ENCODE measurements at regions not wholly inside any gene's neighbourhood (a gene's known extent, or its start where the extent isn't known, plus 50 kb on each side); places are given as distances from the start of the nearest gene placed in this dataset.

- no TSS peak for BruUV-seq (replicated peaks)
- Mint-ChIP-seq H3K4me3 (ENCODE audit: low read depth, unreplicated experiment) (no peak overlapping the region), H3K27me3 (ENCODE audit: unreplicated experiment) (no peaks in the 10 kb centered on the region), H3K4me1 (ENCODE audit: low read depth, unreplicated experiment) (peaks cover 4% of the 10 kb centered on the region), H3K36me3 (ENCODE audit: insufficient read depth, unreplicated experiment) (no peaks in the 10 kb centered on the region), H3K9me3 (ENCODE audit: low read depth, unreplicated experiment) (no peaks in the 10 kb centered on the region), H3K27ac (ENCODE audit: unreplicated experiment) (no peak overlapping the region)
- no peak for TF ChIP-seq CTCF (IDR thresholded peaks at IDR 0.05; ENCODE audit: unreplicated experiment)
- no peak for DNase-seq
- intact Hi-C loops (cut with micrococcal nuclease; ENCODE audit: unreplicated experiment): no loop called here
- CTCF ChIA-PET: no interaction called here
These were observed 609.2 kb downstream of the SPOCK3 start for GRCh38 chr4:166625018-166625637.

DNA sequence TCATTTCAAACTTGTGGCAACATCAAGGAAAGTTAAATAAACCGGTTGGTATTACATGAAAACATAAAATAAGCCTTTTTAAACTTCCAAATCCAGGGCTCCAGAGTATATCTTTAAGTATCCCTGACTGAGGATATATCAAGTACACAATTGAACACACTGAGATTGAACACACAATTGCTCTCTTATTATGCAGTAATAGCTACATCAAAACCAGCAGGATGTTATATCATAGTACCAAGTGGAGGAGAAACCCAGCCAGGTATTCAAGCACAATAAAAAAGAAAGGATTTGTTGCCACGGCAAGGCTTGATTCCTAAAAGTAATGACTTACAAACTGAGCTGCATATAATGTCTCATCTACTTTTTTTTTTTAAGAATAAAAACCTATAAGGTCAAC is 605.8 kb downstream of the SPOCK3 start:
- TF ChIP-seq CTCF (IDR thresholded peaks at IDR 0.05; ENCODE audit: unreplicated experiment): no peak
- no TSS peak for BruUV-seq (replicated peaks)
- no peaks in the 10 kb centered on the region for H3K9me3 Mint-ChIP-seq (ENCODE audit: low read depth, unreplicated experiment)
- DNase-seq: no peak
- no peaks in the 10 kb centered on the region for H3K36me3 Mint-ChIP-seq (ENCODE audit: insufficient read depth, unreplicated experiment)
- no peaks in the 10 kb centered on the region for H3K4me1 Mint-ChIP-seq (ENCODE audit: low read depth, unreplicated experiment)
- intact Hi-C loops (cut with micrococcal nuclease; ENCODE audit: unreplicated experiment): no loop called here
- H3K4me3 Mint-ChIP-seq (ENCODE audit: low read depth, unreplicated experiment): no peak overlapping the region
- H3K27me3 Mint-ChIP-seq (ENCODE audit: unreplicated experiment): no peaks in the 10 kb centered on the region
- CTCF ChIA-PET: no interaction called here
- H3K27ac Mint-ChIP-seq (ENCODE audit: unreplicated experiment): no peak overlapping the region

GRCh38 chr4:166635367-166635766 is 598.9 kb downstream of the SPOCK3 start:
- no TSS peak for BruUV-seq (replicated peaks)
- no peak overlapping the region for H3K27ac Mint-ChIP-seq (ENCODE audit: unreplicated experiment)
- no peaks in the 10 kb centered on the region for H3K36me3 Mint-ChIP-seq (ENCODE audit: insufficient read depth, unreplicated experiment)
- H3K9me3 Mint-ChIP-seq (ENCODE audit: low read depth, unreplicated experiment): peaks cover 2% of the 10 kb centered on the region
- H3K4me3 Mint-ChIP-seq (ENCODE audit: low read depth, unreplicated experiment): no peak overlapping the region
- no peaks in the 10 kb centered on the region for H3K4me1 Mint-ChIP-seq (ENCODE audit: low read depth, unreplicated experiment)
- no peaks in the 10 kb centered on the region for H3K27me3 Mint-ChIP-seq (ENCODE audit: unreplicated experiment)
- DNase-seq: no peak
- TF ChIP-seq CTCF (IDR thresholded peaks at IDR 0.05; ENCODE audit: unreplicated experiment): no peak
- intact Hi-C loops (cut with micrococcal nuclease; ENCODE audit: unreplicated experiment): no loop called here
- CTCF ChIA-PET: no interaction called here

- Mint-ChIP-seq H3K4me3 (ENCODE audit: low read depth, unreplicated experiment) (no peak overlapping the region), H3K9me3 (ENCODE audit: low read depth, unreplicated experiment) (peaks cover 2% of the 10 kb centered on the region), H3K4me1 (ENCODE audit: low read depth, unreplicated experiment) (no peaks in the 10 kb centered on the region), H3K27ac (ENCODE audit: unreplicated experiment) (no peak overlapping the region), H3K36me3 (ENCODE audit: insufficient read depth, unreplicated experiment) (no peaks in the 10 kb centered on the region), H3K27me3 (ENCODE audit: unreplicated experiment) (no peaks in the 10 kb centered on the region)
- intact Hi-C loops (cut with micrococcal nuclease; ENCODE audit: unreplicated experiment): no loop called here
- CTCF ChIA-PET: no interaction called here
- no peak for DNase-seq
- BruUV-seq (replicated peaks): no TSS peak
- no peak for TF ChIP-seq CTCF (IDR thresholded peaks at IDR 0.05; ENCODE audit: unreplicated experiment)
These were observed 596.5 kb downstream of the SPOCK3 start for GRCh38 chr4:166637816-166638215.

Measured in Calu3 (cell line).